Vagina (tissue), 2 donors: ENCODE measurements at regions not wholly inside any gene's neighbourhood (a gene's known extent, or its start where the extent isn't known, plus 50 kb on each side); places are given as distances from the start of the nearest gene placed in this dataset.

Experiments
- DNase-seq, 2 donors: peaks; one replicate each; pipeline ENCODE4 v3.0.0-alpha.2; 2017; ENCODE audit errors: extremely low spot score in 2 of 2
- H3K27ac ChIP-seq: fragments of 200-600 bp; sonication (generic); one replicate; pipeline ENCODE4 v1.5.1; 2019
- H3K27me3 ChIP-seq: fragments of 200-600 bp; sonication (generic); one replicate; pipeline ENCODE4 v1.5.1; 2019
- H3K36me3 ChIP-seq, 2 donors: fragments of 200-600 bp; sonication (generic); one replicate each; pipeline ENCODE4 v1.5.1; 2017 to 2019
- H3K4me1 ChIP-seq: fragments of 200-600 bp; sonication (generic); one replicate; pipeline ENCODE4 v1.5.1; 2019
- H3K4me3 ChIP-seq, 2 donors: fragments of 200-600 bp; sonication (generic); 1 replicate in 1 of 2; 2 replicates in 1 of 2; pipeline ENCODE4 v1.5.1; 2016 to 2019
- H3K9me3 ChIP-seq: fragments of 200-600 bp; sonication (generic); one replicate; pipeline ENCODE4 v1.5.1; 2019
- CTCF ChIP-seq, 3 experiments: fragments of 450-650 bp in 2 of 3; fragments of 200-600 bp in 1 of 3; sonication (generic) in 1 of 3; IDR thresholded peaks; one replicate each; pipeline ENCODE4 v1.5.1; 2017 to 2019; ENCODE audit warnings: antibody characterized with exemption in 3 of 3, mild to moderate bottlenecking in 2 of 3, moderate library complexity in 2 of 3
- POLR2A ChIP-seq, 2 donors: fragments of 450-650 bp; IDR thresholded peaks; one replicate each; pipeline ENCODE4 v1.6.1; 2017; ENCODE audit warnings: antibody characterized with exemption in 2 of 2, mild to moderate bottlenecking in 2 of 2, moderate library complexity in 2 of 2
- POLR2AphosphoS5 ChIP-seq, 2 donors: sonication (generic); formaldehyde crosslinking; IDR thresholded peaks; one replicate each; pipeline ENCODE4 v1.9.0; 2017; ENCODE audit warnings: antibody characterized with exemption in 2 of 2, mild to moderate bottlenecking in 2 of 2, low read depth in 1 of 2; ENCODE audit not compliant: insufficient read depth in 1 of 2
- intact Hi-C: fragments of 100-400 bp; cut with DNase I; formaldehyde crosslinking; loops from one replicate; pipeline ENCODE4 v1.15.1; 2023

GRCh38 chr18:6488956-6489355 lies 74.2 kb upstream of the L3MBTL4 start:
- Histone ChIP-seq H3K9me3 (no peaks in the 10 kb centered on the region), H3K36me3 (no peaks in the 10 kb centered on the region), H3K4me1 (no peaks in the 10 kb centered on the region), H3K4me3 (no peak overlapping the region), H3K27me3 (no peaks in the 10 kb centered on the region), H3K27ac (no peak overlapping the region)
- TF ChIP-seq CTCF (IDR thresholded peaks at IDR 0.05): no peak
- no peak for TF ChIP-seq POLR2A (IDR thresholded peaks at IDR 0.05)
- TF ChIP-seq POLR2AphosphoS5 (IDR thresholded peaks at IDR 0.05; ENCODE audit: insufficient read depth in 1 of 2, low read depth in 1 of 2): no peak
- intact Hi-C loops: no loop called here
- no peak for DNase-seq

DNA sequence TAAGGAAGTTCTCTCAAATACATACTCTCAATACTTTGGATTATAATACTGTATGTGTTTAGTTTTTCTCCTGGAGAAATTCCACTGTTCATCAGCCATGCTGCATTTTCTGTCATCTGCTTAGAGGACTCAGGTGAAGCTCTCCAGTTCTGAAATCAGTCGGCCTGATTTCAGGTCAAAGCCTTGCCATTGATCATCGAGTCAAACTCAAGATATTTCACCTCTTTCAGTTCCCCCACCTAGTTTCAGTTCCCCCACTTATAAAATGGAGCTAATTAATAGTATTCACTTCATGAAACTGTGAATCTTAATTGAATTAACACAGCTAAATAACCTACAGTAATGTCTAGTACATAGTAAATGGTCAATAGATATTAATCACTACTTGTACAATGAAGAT lies 75.3 kb upstream of the L3MBTL4 start:
- no peak for TF ChIP-seq CTCF (IDR thresholded peaks at IDR 0.05)
- TF ChIP-seq POLR2A (IDR thresholded peaks at IDR 0.05): no peak
- no peak for TF ChIP-seq POLR2AphosphoS5 (IDR thresholded peaks at IDR 0.05; ENCODE audit: insufficient read depth in 1 of 2, low read depth in 1 of 2)
- no peaks in the 10 kb centered on the region for H3K9me3 ChIP-seq
- no peak overlapping the region for H3K27ac ChIP-seq
- intact Hi-C loops: no loop called here
- no peaks in the 10 kb centered on the region for H3K36me3 ChIP-seq
- H3K27me3 ChIP-seq: no peaks in the 10 kb centered on the region
- H3K4me1 ChIP-seq: no peaks in the 10 kb centered on the region
- no peak for DNase-seq
- H3K4me3 ChIP-seq: no peak overlapping the region

DNA sequence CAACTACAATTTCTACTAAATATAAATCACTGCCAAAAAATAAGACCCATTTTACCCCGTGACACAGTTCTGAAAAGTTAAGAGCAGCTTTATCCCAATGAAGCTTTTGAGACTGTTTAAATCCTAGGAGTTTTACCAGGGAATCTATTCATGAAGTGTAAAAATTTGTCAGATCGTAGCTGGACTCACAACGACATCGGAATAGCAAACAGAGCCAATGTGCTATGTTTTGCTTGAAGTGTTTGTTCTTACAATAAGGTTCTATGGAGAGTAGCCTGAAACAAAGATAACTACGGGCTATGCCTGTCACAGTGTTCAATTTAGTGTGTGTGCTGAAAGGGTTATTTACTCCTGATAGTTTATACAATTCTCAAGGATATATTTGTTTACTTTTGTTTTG lies 78.5 kb upstream of the L3MBTL4 start:
- no peaks in the 10 kb centered on the region for H3K36me3 ChIP-seq
- no peaks in the 10 kb centered on the region for H3K4me1 ChIP-seq
- H3K4me3 ChIP-seq: no peak overlapping the region
- H3K27ac ChIP-seq: no peak overlapping the region
- no peaks in the 10 kb centered on the region for H3K9me3 ChIP-seq
- no peak for DNase-seq
- H3K27me3 ChIP-seq: no peaks in the 10 kb centered on the region
- intact Hi-C loops: no loop called here
- TF ChIP-seq POLR2A (IDR thresholded peaks at IDR 0.05): no peak
- TF ChIP-seq POLR2AphosphoS5 (IDR thresholded peaks at IDR 0.05; ENCODE audit: insufficient read depth in 1 of 2, low read depth in 1 of 2): no peak
- TF ChIP-seq CTCF (IDR thresholded peaks at IDR 0.05): no peak

DNA sequence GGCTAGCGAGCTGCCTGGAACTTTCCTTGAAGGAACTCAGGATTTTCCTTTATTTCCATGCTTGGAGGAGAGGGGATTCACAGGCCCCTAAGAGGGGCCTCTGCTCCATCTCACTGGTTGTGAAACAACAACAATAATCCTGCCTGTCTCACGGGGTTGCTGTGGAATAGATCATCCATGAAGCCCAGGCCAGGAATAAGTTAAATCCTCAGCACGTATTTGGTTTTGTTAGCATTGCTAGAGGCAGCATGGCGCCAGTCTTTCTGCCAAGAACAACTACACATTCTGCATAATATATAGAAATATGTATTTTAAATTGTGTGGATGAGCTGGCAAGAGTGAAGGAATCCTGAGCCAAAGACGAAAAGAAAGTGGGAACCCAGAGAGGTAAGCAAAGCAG lies 80.8 kb upstream of the L3MBTL4 start:
- no peak overlapping the region for H3K27ac ChIP-seq
- intact Hi-C loops: no loop called here
- H3K9me3 ChIP-seq: no peaks in the 10 kb centered on the region
- H3K4me3 ChIP-seq: no peak overlapping the region
- no peak for DNase-seq
- H3K36me3 ChIP-seq: no peaks in the 10 kb centered on the region
- TF ChIP-seq CTCF (IDR thresholded peaks at IDR 0.05): no peak
- TF ChIP-seq POLR2A (IDR thresholded peaks at IDR 0.05): no peak
- TF ChIP-seq POLR2AphosphoS5 (IDR thresholded peaks at IDR 0.05; ENCODE audit: insufficient read depth in 1 of 2, low read depth in 1 of 2): no peak
- H3K27me3 ChIP-seq: no peaks in the 10 kb centered on the region
- no peaks in the 10 kb centered on the region for H3K4me1 ChIP-seq

- no peak overlapping the region for H3K4me3 ChIP-seq
- H3K27me3 ChIP-seq: no peaks in the 10 kb centered on the region
- H3K9me3 ChIP-seq: no peaks in the 10 kb centered on the region
- TF ChIP-seq POLR2A (IDR thresholded peaks at IDR 0.05): no peak
- DNase-seq: no peak
- no peaks in the 10 kb centered on the region for H3K4me1 ChIP-seq
- no peaks in the 10 kb centered on the region for H3K36me3 ChIP-seq
- intact Hi-C loops: no loop called here
- H3K27ac ChIP-seq: no peak overlapping the region
These were observed 82.8 kb upstream of the L3MBTL4 start for GRCh38 chr18:6497543-6497942.
